ENCODE measurements at regions not wholly inside any gene's neighbourhood (a gene's known extent, or its start where the extent isn't known, plus 50 kb on each side); places are given as distances from the start of the nearest gene placed in this dataset.

GRCh38 chr3:25257026-25257425, 171.0 kb upstream of the RARB start:
- BruUV-seq (replicated peaks) = no TSS peak
- Histone ChIP-seq H4K20me1 (replicated peaks; ENCODE audit: control insufficient read depth, extremely low read depth, insufficient read depth, low read length) (no peaks in the 10 kb centered on the region), H3K9ac (replicated peaks; ENCODE audit: extremely low read depth, insufficient read depth, low read length) (no peak overlapping the region), H3K27ac (ENCODE audit: insufficient read depth, low read depth, low read length) (no peak overlapping the region), H3K9me1 (replicated peaks; ENCODE audit: control insufficient read depth, extremely low read depth, insufficient read depth, low read length) (no peaks in the 10 kb centered on the region), H3K4me2 (ENCODE audit: insufficient read depth, low read length) (no peak overlapping the region), H3K79me2 (ENCODE audit: control insufficient read depth, insufficient read depth, low read length) (no peaks in the 10 kb centered on the region), H3K27me3 (ENCODE audit: control insufficient read depth in 2 of 2, insufficient read depth in 2 of 2, low read length in 2 of 2) (no peaks in the 10 kb centered on the region), H2AFZ (ENCODE audit: low read depth, low read length) (no peak overlapping the region), H3K9me3 (replicated peaks; ENCODE audit: control insufficient read depth, insufficient read depth, low read length) (no peaks in the 10 kb centered on the region), H3K4me3 (replicated peaks in 1 of 3; ENCODE audit: insufficient read depth in 1 of 3, low read depth in 1 of 3, low read length in 3 of 3) (no peak overlapping the region), H3K4me1 (ENCODE audit: control insufficient read depth, extremely low read depth, insufficient read depth, low read length) (no peaks in the 10 kb centered on the region), H3K36me3 (ENCODE audit: control insufficient read depth in 2 of 2, extremely low read depth in 1 of 2, insufficient read depth in 2 of 2, low read length in 2 of 2) (no peaks in the 10 kb centered on the region)
- dilution Hi-C loops (cut with MboI; ENCODE audit: extremely low pct_ligation_motif_present, low sequenced_read_pairs) = no loop called here
- POLR2A ChIA-PET = no interaction called here
- intact Hi-C loops (cut with micrococcal nuclease) = no loop called here
- DNase-seq (ENCODE audit: low read depth, low spot score) (no peak), FAIRE-seq (no peak)
- no peak for TF ChIP-seq GATA2 (IDR thresholded peaks at IDR 0.05; ENCODE audit: insufficient read depth, insufficient read length, low read depth, low read length)
- TF ChIP-seq EZH2 (IDR thresholded peaks at IDR 0.05; ENCODE audit: borderline replicate concordance, low read depth, low read length, severe bottlenecking) = no peak
- no peak for TF ChIP-seq JUN (IDR thresholded peaks at IDR 0.05; ENCODE audit: borderline replicate concordance, insufficient read depth, insufficient read length, low read depth)
- TF ChIP-seq MYC (IDR thresholded peaks at IDR 0.05; ENCODE audit: low read depth, low read length) = no peak
- no peak for TF ChIP-seq POLR2A (IDR thresholded peaks at IDR 0.05; ENCODE audit: low read depth, low read length)
- CTCF ChIA-PET = no interaction called here

- DNase-seq (ENCODE audit: low read depth, low spot score) (no peak), FAIRE-seq (no peak)
- Histone ChIP-seq H3K79me2 (ENCODE audit: control insufficient read depth, insufficient read depth, low read length) (no peaks in the 10 kb centered on the region), H3K9ac (replicated peaks; ENCODE audit: extremely low read depth, insufficient read depth, low read length) (no peak overlapping the region), H3K4me2 (ENCODE audit: insufficient read depth, low read length) (no peak overlapping the region), H3K27ac (ENCODE audit: insufficient read depth, low read depth, low read length) (no peak overlapping the region), H3K9me1 (replicated peaks; ENCODE audit: control insufficient read depth, extremely low read depth, insufficient read depth, low read length) (no peaks in the 10 kb centered on the region), H3K4me1 (ENCODE audit: control insufficient read depth, extremely low read depth, insufficient read depth, low read length) (no peaks in the 10 kb centered on the region), H3K4me3 (replicated peaks in 1 of 3; ENCODE audit: insufficient read depth in 1 of 3, low read depth in 1 of 3, low read length in 3 of 3) (no peak overlapping the region), H3K27me3 (ENCODE audit: control insufficient read depth in 2 of 2, insufficient read depth in 2 of 2, low read length in 2 of 2) (no peaks in the 10 kb centered on the region), H3K36me3 (ENCODE audit: control insufficient read depth in 2 of 2, extremely low read depth in 1 of 2, insufficient read depth in 2 of 2, low read length in 2 of 2) (no peaks in the 10 kb centered on the region), H3K9me3 (replicated peaks; ENCODE audit: control insufficient read depth, insufficient read depth, low read length) (no peaks in the 10 kb centered on the region), H4K20me1 (replicated peaks; ENCODE audit: control insufficient read depth, extremely low read depth, insufficient read depth, low read length) (no peaks in the 10 kb centered on the region), H2AFZ (ENCODE audit: low read depth, low read length) (no peak overlapping the region)
- POLR2A ChIA-PET = no interaction called here
- TF ChIP-seq JUN (IDR thresholded peaks at IDR 0.05; ENCODE audit: borderline replicate concordance, insufficient read depth, insufficient read length, low read depth) = no peak
- TF ChIP-seq MAX (IDR thresholded peaks at IDR 0.05; ENCODE audit: insufficient read depth, insufficient read length) = no peak
- TF ChIP-seq GATA2 (IDR thresholded peaks at IDR 0.05; ENCODE audit: insufficient read depth, insufficient read length, low read depth, low read length) = no peak
- TF ChIP-seq POLR2AphosphoS5 (IDR thresholded peaks at IDR 0.05; ENCODE audit: insufficient read depth, low read depth, low read length) = no peak
- TF ChIP-seq EZH2 (IDR thresholded peaks at IDR 0.05; ENCODE audit: borderline replicate concordance, low read depth, low read length, severe bottlenecking) = no peak
- no peak for TF ChIP-seq POLR2A (IDR thresholded peaks at IDR 0.05; ENCODE audit: low read depth, low read length)
- TF ChIP-seq MYC (IDR thresholded peaks at IDR 0.05; ENCODE audit: low read depth, low read length) = no peak
- no peak for TF ChIP-seq CTCF (IDR thresholded peaks at IDR 0.05; ENCODE audit: extremely low read depth in 1 of 2, insufficient read depth in 1 of 2, low read depth in 1 of 2, low read length in 2 of 2)
- TF ChIP-seq FOS (IDR thresholded peaks at IDR 0.05; ENCODE audit: borderline replicate concordance, insufficient read depth, low read length) = no peak
- intact Hi-C loops (cut with micrococcal nuclease) = no loop called here
- dilution Hi-C loops (cut with MboI; ENCODE audit: extremely low pct_ligation_motif_present, low sequenced_read_pairs) = no loop called here
- CTCF ChIA-PET = no interaction called here
- no TSS peak for BruUV-seq (replicated peaks)
These were observed 168.2 kb upstream of the RARB start for GRCh38 chr3:25259871-25260270.

Data from endothelial cell of umbilical vein (primary cell).